Ishikawa (cell line): ENCODE measurements at regions not wholly inside any gene's neighbourhood (a gene's known extent, or its start where the extent isn't known, plus 50 kb on each side); places are given as distances from the start of the nearest gene placed in this dataset.

ENCODE experiments used
- CEBPB ChIP-seq: IDR thresholded peaks from 2 replicates; pipeline ENCODE4 v1.6.1; 2012
- CREB1 ChIP-seq: IDR thresholded peaks from 2 replicates; pipeline ENCODE4 v1.6.1; 2012; ENCODE audit warnings: low read depth
- EGR1 ChIP-seq: IDR thresholded peaks from 2 replicates; pipeline ENCODE4 v1.6.1; 2012
- EP300 ChIP-seq: IDR thresholded peaks from 2 replicates; pipeline ENCODE4 v1.6.1; 2012; ENCODE audit warnings: borderline replicate concordance
- FOXM1 ChIP-seq: IDR thresholded peaks from 2 replicates; pipeline ENCODE4 v1.6.1; 2012; ENCODE audit warnings: low read depth, borderline replicate concordance
- MAX ChIP-seq: IDR thresholded peaks from 2 replicates; pipeline ENCODE4 v1.6.1; 2012
- NFIC ChIP-seq: IDR thresholded peaks from 2 replicates; pipeline ENCODE4 v1.6.1; 2012
- RAD21 ChIP-seq: IDR thresholded peaks from 2 replicates; pipeline ENCODE4 v1.6.1; 2012; ENCODE audit warnings: low read depth
- TAF1 ChIP-seq: IDR thresholded peaks from 2 replicates; pipeline ENCODE4 v1.6.1; 2012; ENCODE audit warnings: low read depth, mild to moderate bottlenecking
- TCF12 ChIP-seq: IDR thresholded peaks from 2 replicates; pipeline ENCODE4 v1.6.1; 2012; ENCODE audit warnings: low read depth
- TEAD4 ChIP-seq: IDR thresholded peaks from 2 replicates; pipeline ENCODE4 v1.6.1; 2012
- USF1 ChIP-seq: IDR thresholded peaks from 2 replicates; pipeline ENCODE4 v1.6.1; 2012
- YY1 ChIP-seq: IDR thresholded peaks from 2 replicates; pipeline ENCODE4 v1.6.1; 2012; ENCODE audit warnings: low read depth
- ZBTB7A ChIP-seq: IDR thresholded peaks from 2 replicates; pipeline ENCODE4 v1.6.1; 2012; ENCODE audit warnings: low read depth
- TF ChIP-seq, protein P1 (sequence below): IDR thresholded peaks from 2 replicates; pipeline ENCODE4 v1.6.1; 2012; ENCODE audit warnings: low read depth, mild to moderate bottlenecking

DNA sequence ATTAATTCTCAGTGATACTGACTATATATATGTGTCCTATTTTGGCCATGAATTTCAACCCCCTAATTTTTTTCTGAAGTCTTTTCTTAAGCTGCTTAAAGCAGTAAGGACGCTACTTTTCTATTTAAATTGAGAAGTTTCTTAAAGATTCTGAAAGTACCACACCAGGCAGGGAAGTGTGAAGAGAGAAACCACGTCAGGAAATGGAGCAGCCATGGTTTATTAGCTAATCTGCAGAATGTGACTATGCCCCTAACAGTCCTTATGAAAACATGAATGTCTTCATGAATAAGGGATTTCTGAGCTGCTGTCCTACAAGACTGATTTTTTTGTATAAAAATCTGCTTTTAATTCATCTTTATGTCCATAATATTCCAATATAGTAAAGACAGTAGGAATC, 1724.3 kb upstream of the C9orf72 start:
- no peak for TF ChIP-seq YY1
- no peak for TF ChIP-seq TAF1
- no peak for TF ChIP-seq EP300
- TF ChIP-seq ZBTB7A: no peak
- TF ChIP-seq CREB1: no peak
- no peak for TF ChIP-seq RAD21
- TF ChIP-seq, protein P1, sequence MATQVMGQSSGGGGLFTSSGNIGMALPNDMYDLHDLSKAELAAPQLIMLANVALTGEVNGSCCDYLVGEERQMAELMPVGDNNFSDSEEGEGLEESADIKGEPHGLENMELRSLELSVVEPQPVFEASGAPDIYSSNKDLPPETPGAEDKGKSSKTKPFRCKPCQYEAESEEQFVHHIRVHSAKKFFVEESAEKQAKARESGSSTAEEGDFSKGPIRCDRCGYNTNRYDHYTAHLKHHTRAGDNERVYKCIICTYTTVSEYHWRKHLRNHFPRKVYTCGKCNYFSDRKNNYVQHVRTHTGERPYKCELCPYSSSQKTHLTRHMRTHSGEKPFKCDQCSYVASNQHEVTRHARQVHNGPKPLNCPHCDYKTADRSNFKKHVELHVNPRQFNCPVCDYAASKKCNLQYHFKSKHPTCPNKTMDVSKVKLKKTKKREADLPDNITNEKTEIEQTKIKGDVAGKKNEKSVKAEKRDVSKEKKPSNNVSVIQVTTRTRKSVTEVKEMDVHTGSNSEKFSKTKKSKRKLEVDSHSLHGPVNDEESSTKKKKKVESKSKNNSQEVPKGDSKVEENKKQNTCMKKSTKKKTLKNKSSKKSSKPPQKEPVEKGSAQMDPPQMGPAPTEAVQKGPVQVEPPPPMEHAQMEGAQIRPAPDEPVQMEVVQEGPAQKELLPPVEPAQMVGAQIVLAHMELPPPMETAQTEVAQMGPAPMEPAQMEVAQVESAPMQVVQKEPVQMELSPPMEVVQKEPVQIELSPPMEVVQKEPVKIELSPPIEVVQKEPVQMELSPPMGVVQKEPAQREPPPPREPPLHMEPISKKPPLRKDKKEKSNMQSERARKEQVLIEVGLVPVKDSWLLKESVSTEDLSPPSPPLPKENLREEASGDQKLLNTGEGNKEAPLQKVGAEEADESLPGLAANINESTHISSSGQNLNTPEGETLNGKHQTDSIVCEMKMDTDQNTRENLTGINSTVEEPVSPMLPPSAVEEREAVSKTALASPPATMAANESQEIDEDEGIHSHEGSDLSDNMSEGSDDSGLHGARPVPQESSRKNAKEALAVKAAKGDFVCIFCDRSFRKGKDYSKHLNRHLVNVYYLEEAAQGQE: no peak
- TF ChIP-seq MAX: no peak
- no peak for TF ChIP-seq TCF12
- TF ChIP-seq CEBPB: no peak
- TF ChIP-seq FOXM1: no peak
- no peak for TF ChIP-seq USF1
- no peak for TF ChIP-seq EGR1
- TF ChIP-seq TEAD4: no peak
- no peak for TF ChIP-seq NFIC

DNA sequence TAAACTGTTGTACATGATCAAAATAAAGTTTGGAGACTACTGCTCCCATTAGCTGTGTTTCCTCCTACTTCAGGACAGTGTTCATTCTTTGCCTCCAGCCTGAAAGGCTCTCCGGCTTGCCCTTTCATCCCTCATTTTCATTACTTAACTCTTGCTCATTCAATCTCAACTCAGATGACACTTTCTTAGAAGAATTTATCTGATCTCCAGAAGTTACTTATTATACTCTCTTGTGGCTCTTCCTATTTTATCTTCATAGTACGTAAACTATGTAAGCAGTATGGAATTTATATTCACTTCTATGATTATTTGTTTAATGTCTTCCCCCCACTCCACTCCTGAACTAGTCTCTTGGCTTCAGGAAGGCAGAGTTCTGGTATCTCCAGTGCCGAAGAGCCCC, 1737.9 kb upstream of the C9orf72 start:
- TF ChIP-seq EGR1: no peak
- TF ChIP-seq RAD21: no peak
- no peak for TF ChIP-seq FOXM1
- no peak for TF ChIP-seq MAX

DNA sequence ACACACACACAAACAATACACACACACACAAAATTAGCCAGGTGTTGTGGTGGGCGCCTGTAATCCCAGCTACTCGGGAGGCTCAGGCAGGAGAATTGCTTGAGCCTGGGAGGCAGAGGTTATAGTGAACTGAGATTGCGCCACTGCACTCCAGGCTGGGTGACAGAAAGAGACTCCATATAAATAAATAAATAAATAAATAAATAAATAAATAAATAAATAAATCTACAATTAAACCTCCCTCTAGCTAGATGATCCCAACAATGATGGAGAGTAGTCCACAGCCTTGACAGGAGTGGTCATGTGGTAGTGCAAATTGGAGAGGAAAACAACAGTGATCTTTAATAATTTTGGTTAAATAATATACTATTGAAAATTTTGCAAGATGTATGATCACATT, 1739.0 kb upstream of the C9orf72 start:
- no peak for TF ChIP-seq CREB1

DNA sequence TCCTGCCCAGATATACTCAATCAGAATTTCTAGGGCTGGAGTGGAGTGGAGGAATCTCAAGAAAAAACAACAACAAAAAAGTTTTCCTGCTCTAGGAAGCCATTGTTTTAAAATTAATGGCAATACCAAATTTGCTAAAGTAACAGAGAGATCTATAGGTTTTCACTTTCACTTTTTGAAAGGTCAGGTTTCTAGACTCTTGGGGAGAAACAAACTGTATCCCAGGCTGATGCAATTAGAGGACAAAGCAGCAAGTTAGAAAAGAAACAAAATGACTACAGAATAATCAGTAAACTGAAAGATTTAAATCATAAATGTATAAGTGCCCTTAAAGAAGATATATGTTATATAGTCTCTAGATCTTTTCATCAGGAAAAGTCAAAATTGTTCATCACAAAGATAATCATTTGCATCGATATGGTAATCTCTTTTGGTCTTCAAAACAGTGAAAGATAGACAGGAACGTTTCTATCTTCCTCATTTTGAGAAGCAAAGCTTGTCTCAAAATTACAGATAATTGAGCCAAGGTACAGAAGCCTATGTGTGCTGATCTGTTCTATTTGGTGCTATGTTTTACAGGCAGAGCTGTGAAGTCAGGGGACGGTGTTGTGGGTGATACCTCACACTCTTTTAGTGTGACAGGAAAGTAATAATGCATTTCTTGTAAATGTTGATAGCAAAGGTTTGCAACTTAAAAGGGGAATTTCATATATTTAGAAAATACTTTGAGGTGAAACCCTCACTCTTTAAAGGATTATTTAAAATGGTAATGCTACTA, 1746.6 kb upstream of the C9orf72 start:
- TF ChIP-seq EP300 (no peak), TAF1 (no peak), FOXM1 (no peak), MAX (no peak), TCF12 (no peak), CEBPB (no peak), ZBTB7A (no peak), TEAD4 (no peak), CREB1 (no peak), YY1 (no peak), NFIC (no peak), RAD21 (no peak), EGR1 (no peak), USF1 (no peak)
- TF ChIP-seq, protein P1: no peak

DNA sequence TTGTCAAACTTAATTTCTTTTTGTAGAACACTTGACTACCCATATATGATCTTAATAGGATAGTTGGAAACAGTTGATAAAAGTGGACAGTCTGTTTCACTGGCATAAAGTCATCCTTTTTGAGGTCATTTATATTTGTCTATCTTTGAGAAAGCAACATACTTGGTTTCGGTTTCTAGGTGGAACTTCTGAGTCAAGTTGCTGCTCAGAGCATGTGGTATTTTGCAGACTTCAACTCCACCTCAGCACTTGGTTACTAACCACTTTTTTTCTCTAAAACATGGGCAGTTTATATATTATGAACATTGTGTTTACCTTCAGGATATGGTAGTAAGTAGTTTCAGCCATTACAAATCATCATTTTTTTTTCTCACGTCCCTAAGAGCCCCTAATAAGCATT, 1749.0 kb upstream of the C9orf72 start:
- no peak for TF ChIP-seq CREB1
- TF ChIP-seq YY1: no peak
- no peak for TF ChIP-seq MAX
- no peak for TF ChIP-seq NFIC
- TF ChIP-seq CEBPB: no peak
- no peak for TF ChIP-seq TAF1
- TF ChIP-seq EP300: no peak
- TF ChIP-seq TEAD4: no peak

DNA sequence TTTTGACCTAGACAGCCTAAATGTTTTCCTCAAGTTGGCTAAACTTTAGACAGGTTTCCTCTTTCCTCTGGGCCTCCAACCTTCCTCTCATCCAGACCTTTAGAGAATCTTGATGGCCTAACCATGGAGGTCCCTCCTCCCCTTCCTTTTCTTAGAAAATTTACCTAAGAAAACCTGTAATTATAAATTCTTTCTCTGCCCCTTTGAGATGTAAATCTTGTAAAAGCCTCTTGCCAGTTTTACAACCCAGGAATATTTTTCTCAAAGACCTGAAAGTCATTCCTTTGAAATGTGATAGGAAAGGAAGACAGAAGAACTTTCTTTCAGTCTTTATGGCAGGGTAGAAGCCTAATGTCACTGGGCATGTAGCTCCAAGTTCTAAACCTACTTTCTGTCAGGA, 1752.6 kb upstream of the C9orf72 start:
- no peak for TF ChIP-seq YY1
- no peak for TF ChIP-seq CEBPB
